B cell (primary cell): ENCODE measurements at regions not wholly inside any gene's neighbourhood (a gene's known extent, or its start where the extent isn't known, plus 50 kb on each side); places are given as distances from the start of the nearest gene placed in this dataset.

ENCODE experiments used
- ATAC-seq: fragments of 200-7000 bp; cut with Tn5 transposase; one replicate; pipeline ENCODE4 v1.10.0; 2021; ENCODE audit warnings: low read depth, mild to moderate bottlenecking, moderate number of reproducible peaks, moderate library complexity
- CTCF ChIA-PET: fragments of 350-600 bp; sonication (Branson Sonifier 250); formaldehyde crosslinking; loops from one replicate; lab custom pipeline; 2021; ENCODE audit warnings: antibody characterized with exemption, inconsistent platforms; lab: Charles Lee
- POLR2A ChIA-PET: fragments of 350-600 bp; sonication (Branson Sonifier 250); formaldehyde crosslinking; loops from one replicate; lab custom pipeline; 2021; ENCODE audit warnings: antibody characterized with exemption; lab: Charles Lee
- DNase-seq: peaks from one replicate; pipeline ENCODE4 v3.0.0; 2013
- H2AFZ ChIP-seq: 2 replicates; pipeline ENCODE4 v1.6.1; 2012; ENCODE audit warnings: mild to moderate bottlenecking, low read depth, low read length; ENCODE audit not compliant: insufficient read depth, poor library complexity, severe bottlenecking
- H3K27ac ChIP-seq, 2 donors: 1 replicate in 1 of 2; 2 replicates in 1 of 2; pipeline ENCODE4 v1.5.1; 2012 to 2013; ENCODE audit warnings: low read length in 2 of 2, mild to moderate bottlenecking in 2 of 2, moderate library complexity in 1 of 2
- H3K27me3 ChIP-seq, 4 experiments: fragments of 200-600 bp in 1 of 4; sonication (generic) in 1 of 4; replicated peaks in 1 of 4; 1 replicate in 2 of 4; 2 replicates in 2 of 4; pipeline versions ENCODE4 v1.6.1 to v1.7.0; 2013 to 2016; ENCODE audit warnings: low read length in 3 of 4, mild to moderate bottlenecking in 2 of 4, mixed read lengths in 1 of 4, moderate library complexity in 1 of 4; ENCODE audit not compliant: insufficient read depth in 4 of 4, control insufficient read depth in 3 of 4; ENCODE audit errors: control extremely low read depth in 1 of 4
- H3K36me3 ChIP-seq, 2 experiments: replicated peaks in 1 of 2; 1 replicate in 1 of 2; 2 replicates in 1 of 2; pipeline versions ENCODE4 v1.6.1 to v1.7.1; 2013; ENCODE audit warnings: low read length in 1 of 2; ENCODE audit not compliant: insufficient read depth in 2 of 2, control insufficient read depth in 1 of 2; ENCODE audit errors: control extremely low read depth in 1 of 2, extremely low read depth in 1 of 2
- H3K4me1 ChIP-seq, 2 donors: fragments of 200-600 bp in 1 of 2; sonication (generic) in 1 of 2; 1 replicate in 1 of 2; 2 replicates in 1 of 2; pipeline versions ENCODE4 v1.5.1 to v1.6.1; 2013 to 2017; ENCODE audit warnings: low read length in 2 of 2; ENCODE audit not compliant: control insufficient read depth in 2 of 2, insufficient read depth in 2 of 2
- H3K4me2 ChIP-seq: replicated peaks from 2 replicates; pipeline ENCODE3; 2012; ENCODE audit warnings: mild to moderate bottlenecking, low read depth, low read length; ENCODE audit not compliant: poor library complexity, severe bottlenecking
- H3K4me3 ChIP-seq, 5 experiments: fragments of 200-600 bp in 1 of 5; sonication (generic) in 1 of 5; 1 replicate in 3 of 5; 2 replicates in 2 of 5; pipeline versions ENCODE4 v1.5.1 to v1.7.0; 2011 to 2016; ENCODE audit warnings: low read length in 4 of 5, mild to moderate bottlenecking in 4 of 5, low read depth in 2 of 5, control low read depth in 1 of 5, moderate library complexity in 1 of 5; ENCODE audit not compliant: insufficient read depth in 1 of 5; ENCODE audit errors: control extremely low read depth in 1 of 5, extremely low read depth in 1 of 5
- H3K79me2 ChIP-seq: fragments of 200-600 bp; sonication (generic); one replicate; pipeline ENCODE4 v1.6.0; 2016; ENCODE audit warnings: low read length; ENCODE audit not compliant: control insufficient read depth, insufficient read depth
- H3K9ac ChIP-seq: fragments of 200-600 bp; sonication (generic); 2 replicates; pipeline ENCODE4 v1.6.1; 2017; ENCODE audit warnings: mild to moderate bottlenecking, low read length, moderate library complexity
- H3K9me3 ChIP-seq, 3 donors: one replicate each; pipeline versions ENCODE4 v1.6.1 to v1.7.1; 2013; ENCODE audit warnings: low read length in 2 of 3; ENCODE audit not compliant: control insufficient read depth in 2 of 3, insufficient read depth in 1 of 3; ENCODE audit errors: control extremely low read depth in 1 of 3
- H4K20me1 ChIP-seq: 2 replicates; pipeline ENCODE4 v1.6.0; 2012; ENCODE audit warnings: mild to moderate bottlenecking, low read length; ENCODE audit not compliant: insufficient read depth, control insufficient read depth, poor library complexity, severe bottlenecking
- H3K27ac Mint-ChIP-seq: one replicate; pipeline ENCODE4 v1.8.0; 2021; ENCODE audit warnings: mixed read lengths
- H3K27me3 Mint-ChIP-seq: one replicate; pipeline ENCODE4 v1.8.0; 2021; ENCODE audit warnings: mixed read lengths
- H3K4me1 Mint-ChIP-seq: one replicate; pipeline ENCODE4 v1.8.0; 2021; ENCODE audit warnings: mixed read lengths
- H3K4me3 Mint-ChIP-seq: one replicate; pipeline ENCODE4 v1.8.0; 2021; ENCODE audit warnings: mixed read lengths
- H3K9me3 Mint-ChIP-seq: one replicate; pipeline ENCODE4 v1.8.0; 2022; ENCODE audit warnings: mixed read lengths; ENCODE audit not compliant: insufficient read depth
- EZH2 ChIP-seq: IDR thresholded peaks from 2 replicates; pipeline ENCODE4 v1.6.1; 2012; ENCODE audit warnings: borderline replicate concordance, low read depth, mild to moderate bottlenecking, moderate library complexity, low read length; ENCODE audit not compliant: insufficient read depth, poor library complexity, severe bottlenecking
- WGBS: methylation state at CpG from one replicate; pipeline ENCODE4 v1.1.5; 2013; ENCODE audit warnings: missing lambda C conversion rate; ENCODE audit not compliant: insufficient coverage; 5-methylcytosine and 5-hydroxymethylcytosine counted together
- intact Hi-C: fragments of 100-400 bp; cut with micrococcal nuclease; formaldehyde crosslinking; loops from one replicate; pipeline ENCODE4 v1.10.0; 2022
- TF ChIP-seq, protein P1 (sequence below): fragments of 200-600 bp; IDR thresholded peaks from one replicate; pipeline ENCODE4 v1.8.0; 2022; ENCODE audit warnings: antibody characterized with exemption, mild to moderate bottlenecking

DNA sequence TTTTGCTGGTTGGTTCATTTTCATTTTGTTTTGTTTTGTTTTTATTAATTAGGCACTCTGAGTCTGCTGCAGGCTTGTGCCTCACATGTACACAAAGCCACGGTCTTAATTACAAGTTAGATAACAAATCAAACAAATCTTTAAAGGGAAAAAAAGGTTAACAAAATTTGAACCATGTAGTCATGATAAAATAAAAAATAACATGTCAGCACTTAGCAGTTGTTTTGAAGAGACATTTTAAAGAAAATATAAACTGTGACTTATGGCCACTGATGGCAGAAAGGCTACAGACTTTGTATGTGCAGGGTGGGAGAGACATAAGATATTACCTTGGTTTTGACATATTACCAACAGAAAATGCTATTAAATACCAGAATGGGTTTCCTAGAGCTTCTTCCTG lies 1035.4 kb downstream of the TUSC7 start:
- H3K4me3 ChIP-seq: no peak overlapping the region
- WGBS: no CpG with 5 or more reads among the region's 1 CpG
- ChIA-PET CTCF (no interaction called here), POLR2A (no interaction called here)
- H3K4me2 ChIP-seq: no peak overlapping the region
- H3K4me3 Mint-ChIP-seq: no peak overlapping the region
- H4K20me1 ChIP-seq: no peaks in the 10 kb centered on the region
- no peaks in the 10 kb centered on the region for H3K79me2 ChIP-seq
- H2AFZ ChIP-seq: no peak overlapping the region
- H3K4me1 Mint-ChIP-seq: no peaks in the 10 kb centered on the region
- H3K27me3 ChIP-seq: no peaks in the 10 kb centered on the region
- no peak overlapping the region for H3K9ac ChIP-seq
- intact Hi-C loops: no loop called here
- no peak for TF ChIP-seq EZH2
- TF ChIP-seq, protein P1, sequence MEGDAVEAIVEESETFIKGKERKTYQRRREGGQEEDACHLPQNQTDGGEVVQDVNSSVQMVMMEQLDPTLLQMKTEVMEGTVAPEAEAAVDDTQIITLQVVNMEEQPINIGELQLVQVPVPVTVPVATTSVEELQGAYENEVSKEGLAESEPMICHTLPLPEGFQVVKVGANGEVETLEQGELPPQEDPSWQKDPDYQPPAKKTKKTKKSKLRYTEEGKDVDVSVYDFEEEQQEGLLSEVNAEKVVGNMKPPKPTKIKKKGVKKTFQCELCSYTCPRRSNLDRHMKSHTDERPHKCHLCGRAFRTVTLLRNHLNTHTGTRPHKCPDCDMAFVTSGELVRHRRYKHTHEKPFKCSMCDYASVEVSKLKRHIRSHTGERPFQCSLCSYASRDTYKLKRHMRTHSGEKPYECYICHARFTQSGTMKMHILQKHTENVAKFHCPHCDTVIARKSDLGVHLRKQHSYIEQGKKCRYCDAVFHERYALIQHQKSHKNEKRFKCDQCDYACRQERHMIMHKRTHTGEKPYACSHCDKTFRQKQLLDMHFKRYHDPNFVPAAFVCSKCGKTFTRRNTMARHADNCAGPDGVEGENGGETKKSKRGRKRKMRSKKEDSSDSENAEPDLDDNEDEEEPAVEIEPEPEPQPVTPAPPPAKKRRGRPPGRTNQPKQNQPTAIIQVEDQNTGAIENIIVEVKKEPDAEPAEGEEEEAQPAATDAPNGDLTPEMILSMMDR: no peak
- no peak for DNase-seq
- H3K9me3 Mint-ChIP-seq: no peaks in the 10 kb centered on the region
- no peaks in the 10 kb centered on the region for H3K36me3 ChIP-seq
- no peak overlapping the region for H3K27ac Mint-ChIP-seq
- no peaks in the 10 kb centered on the region for H3K27me3 Mint-ChIP-seq
- no peaks in the 10 kb centered on the region for H3K4me1 ChIP-seq
- no peak overlapping the region for H3K27ac ChIP-seq
- no peak for ATAC-seq
- peaks cover 0 to 2% (median 0%) of the 10 kb centered on the region in 3 donors for H3K9me3 ChIP-seq

DNA sequence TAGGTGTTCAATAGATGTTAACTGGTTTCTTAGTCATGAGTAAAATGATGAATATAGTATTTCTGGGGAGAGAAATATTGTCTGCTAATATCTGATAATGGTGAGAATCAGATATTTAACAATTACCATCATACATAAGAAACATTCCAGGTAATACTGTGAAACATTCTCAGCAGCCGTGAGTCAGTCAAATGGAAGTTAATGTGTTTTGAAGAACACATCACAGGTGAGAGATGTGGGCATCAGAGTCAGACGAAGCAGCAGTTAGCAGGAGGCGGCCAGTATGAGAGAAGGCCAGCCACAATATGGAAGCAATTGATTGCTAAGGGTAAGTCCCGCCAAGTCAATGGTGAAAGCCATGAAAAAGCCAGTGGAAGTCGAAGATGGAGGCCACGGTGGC lies 1035.9 kb downstream of the TUSC7 start:
- CTCF ChIA-PET: no interaction called here
- Histone ChIP-seq H3K27me3 (no peaks in the 10 kb centered on the region), H4K20me1 (no peaks in the 10 kb centered on the region), H3K79me2 (no peaks in the 10 kb centered on the region), H3K9ac (no peak overlapping the region), H3K9me3 (peaks cover 0 to 2% (median 0%) of the 10 kb centered on the region in 3 donors), H3K36me3 (no peaks in the 10 kb centered on the region), H3K4me3 (no peak overlapping the region), H2AFZ (no peak overlapping the region), H3K4me2 (no peak overlapping the region), H3K27ac (no peak overlapping the region), H3K4me1 (no peaks in the 10 kb centered on the region)
- no peak overlapping the region for H3K27ac Mint-ChIP-seq
- H3K27me3 Mint-ChIP-seq: no peaks in the 10 kb centered on the region
- no peak overlapping the region for H3K4me3 Mint-ChIP-seq
- ATAC-seq: no peak
- no peaks in the 10 kb centered on the region for H3K9me3 Mint-ChIP-seq
- no peak for DNase-seq
- TF ChIP-seq, protein P1: no peak
- TF ChIP-seq EZH2: no peak
- WGBS: 55% methylated on average over 5 of the region's 6 CpGs
- intact Hi-C loops: no loop called here
- POLR2A ChIA-PET: no interaction called here
- H3K4me1 Mint-ChIP-seq: no peaks in the 10 kb centered on the region
